HT-29 (cell line): ENCODE measurements at regions not wholly inside any gene's neighbourhood (a gene's known extent, or its start where the extent isn't known, plus 50 kb on each side); places are given as distances from the start of the nearest gene placed in this dataset.

ENCODE experiments used
- DNase-seq: peaks from one replicate; pipeline ENCODE4 v3.0.0-alpha.2; 2015; ENCODE audit warnings: low spot score

- no peak for DNase-seq
These were observed 201.5 kb upstream of the S1PR3 start for GRCh38 chr9:88789785-88790184.

DNA sequence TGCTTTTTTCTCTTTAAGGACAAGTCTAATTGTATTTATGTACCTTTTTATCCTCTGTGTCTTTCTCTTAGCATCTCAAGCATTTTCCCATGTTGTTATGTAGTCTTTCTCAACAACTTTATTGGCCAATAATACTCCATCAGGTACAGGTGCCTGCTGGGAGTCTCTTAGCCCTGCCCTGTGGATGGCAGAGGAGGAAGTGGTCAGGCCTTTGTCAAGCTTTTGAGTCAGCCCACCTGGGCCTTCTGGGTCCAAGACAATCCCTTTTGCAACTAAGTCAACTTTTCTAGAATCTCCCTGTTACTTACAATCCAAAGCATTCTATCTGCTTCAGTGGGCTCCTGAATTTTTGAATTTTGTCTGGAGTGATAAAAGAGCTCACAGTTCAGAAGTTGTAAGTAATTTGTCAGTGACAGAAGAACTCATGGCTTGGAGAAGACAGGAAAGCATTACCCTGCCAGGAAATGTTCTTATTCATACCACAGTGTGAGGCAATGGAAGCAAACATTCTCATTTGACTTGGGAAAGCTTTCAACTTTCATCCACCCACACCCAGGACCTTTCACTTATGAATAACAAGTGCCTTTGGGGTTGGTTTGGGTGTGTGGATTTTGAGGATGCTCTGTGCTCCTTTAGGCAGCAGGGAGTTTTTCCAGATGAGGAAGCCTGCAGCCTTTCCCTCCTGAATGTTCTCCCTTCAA lies 200.0 kb upstream of the S1PR3 start:
- DNase-seq = no peak

GRCh38 chr9:88792502-88792901 lies 198.8 kb upstream of the S1PR3 start:
- DNase-seq = no peak

GRCh38 chr9:88794100-88794499 lies 197.2 kb upstream of the S1PR3 start:
- no peak for DNase-seq

DNA sequence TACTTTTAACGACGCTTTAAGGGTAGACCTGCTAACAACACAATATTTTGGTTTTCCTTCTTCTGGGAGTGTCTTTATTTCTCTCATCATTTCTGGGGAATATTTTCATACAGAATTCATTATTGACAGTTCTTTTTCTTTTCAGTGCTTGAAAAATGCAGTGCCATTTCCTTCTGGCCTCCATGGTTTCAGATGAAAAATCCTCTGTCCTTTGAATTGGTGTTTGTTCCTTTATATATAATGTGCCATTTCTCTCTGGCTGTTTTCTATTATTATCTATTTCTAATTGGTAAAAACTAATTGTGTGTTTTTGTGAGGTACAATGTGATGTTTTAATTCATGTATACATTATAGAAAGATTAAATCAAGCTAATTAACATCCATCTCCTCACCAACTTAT lies 194.3 kb upstream of the S1PR3 start:
- DNase-seq = no peak

GRCh38 chr9:88798476-88798875 lies 192.8 kb upstream of the S1PR3 start:
- no peak for DNase-seq

- no peak for DNase-seq
These were observed 191.5 kb upstream of the S1PR3 start for GRCh38 chr9:88799541-88800328.

GRCh38 chr9:88800329-88800682 lies 191.0 kb upstream of the S1PR3 start:
- DNase-seq = no peak

GRCh38 chr9:88801214-88801796 lies 190.0 kb upstream of the S1PR3 start:
- no peak for DNase-seq

GRCh38 chr9:88802533-88802932 lies 188.7 kb upstream of the S1PR3 start:
- DNase-seq = no peak

- no peak for DNase-seq
These were observed 187.6 kb upstream of the S1PR3 start for GRCh38 chr9:88803546-88804253.

DNA sequence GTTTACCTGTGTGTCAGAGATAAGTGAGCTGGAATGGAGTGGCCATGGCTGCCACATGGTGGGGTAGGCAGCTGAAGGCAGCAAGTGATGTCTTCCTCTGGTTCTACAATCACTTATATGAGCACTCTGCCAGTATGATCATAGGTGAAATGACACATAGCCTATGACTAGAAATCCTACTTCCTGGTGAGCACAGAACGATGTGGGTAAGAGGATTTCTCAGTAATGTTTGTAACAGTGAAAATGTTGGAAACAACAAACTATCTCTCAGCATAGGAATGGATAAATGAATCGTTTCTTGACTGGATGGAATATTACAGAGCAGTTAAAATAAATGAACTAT lies 187.0 kb upstream of the S1PR3 start:
- no peak for DNase-seq

DNA sequence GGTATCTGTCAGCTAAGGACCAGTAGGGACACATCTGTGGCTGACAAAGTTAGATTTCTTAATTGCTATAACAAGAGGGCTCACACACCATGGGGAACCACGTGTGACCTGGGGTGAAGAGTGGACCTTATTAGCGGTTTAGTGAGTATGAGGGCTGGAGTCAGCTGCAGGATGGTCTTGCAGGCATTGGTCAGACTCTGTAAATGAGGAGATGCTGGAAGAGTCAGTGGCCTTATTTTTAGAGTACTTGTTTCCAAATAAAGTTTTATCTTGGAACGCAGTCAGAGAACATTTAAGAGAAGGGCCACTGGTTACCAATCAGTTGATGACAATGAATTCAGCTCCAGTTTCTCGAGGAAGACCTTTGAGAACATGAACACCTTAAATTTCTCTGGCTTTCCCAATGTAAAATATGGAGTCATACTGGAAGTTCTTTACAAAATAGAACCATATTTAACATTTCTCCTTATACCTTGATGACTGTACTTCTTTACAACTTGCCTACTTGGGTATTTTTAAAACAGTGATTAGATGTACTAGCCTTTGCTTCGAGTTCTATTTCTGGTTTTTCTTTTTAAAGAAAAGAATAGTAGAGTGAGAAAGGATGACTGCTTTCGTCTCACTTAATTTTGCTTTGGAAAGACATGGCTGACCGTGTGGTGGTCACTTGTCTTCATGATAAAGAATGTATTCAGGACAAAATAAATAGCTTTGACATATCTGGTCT lies 185.9 kb upstream of the S1PR3 start:
- DNase-seq = no peak

- no peak for DNase-seq
These were observed 183.8 kb upstream of the S1PR3 start for GRCh38 chr9:88807426-88807825.

- no peak for DNase-seq
These were observed 183.1 kb upstream of the S1PR3 start for GRCh38 chr9:88808019-88808656.

DNA sequence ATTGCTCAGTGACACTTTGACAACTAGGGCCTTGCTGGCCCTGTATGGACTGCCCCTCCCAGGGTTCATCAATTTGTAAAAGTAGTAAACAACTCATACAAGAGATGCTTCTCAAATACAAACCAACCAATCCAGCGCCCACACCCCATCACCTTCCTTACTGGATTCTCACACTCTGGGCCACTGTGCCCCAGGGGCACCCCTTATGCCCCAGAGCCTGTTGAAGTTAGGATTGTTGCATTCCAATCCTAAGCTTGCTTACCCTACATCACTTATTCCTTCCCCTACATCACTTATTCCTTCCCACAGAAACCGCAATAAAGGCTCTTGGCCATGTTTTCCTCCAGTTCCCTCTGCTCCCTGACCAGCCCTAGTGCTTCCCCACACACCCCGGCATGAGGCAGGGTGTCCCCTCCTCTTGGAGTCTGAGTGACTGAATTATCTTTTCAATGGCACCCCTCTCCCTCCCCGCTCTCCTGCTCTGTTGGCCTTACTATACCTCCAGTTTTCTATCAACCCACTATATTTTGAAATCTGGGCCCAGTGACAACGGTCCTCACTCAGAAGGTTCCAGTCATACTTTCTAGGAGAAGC lies 182.4 kb upstream of the S1PR3 start:
- DNase-seq = no peak

DNA sequence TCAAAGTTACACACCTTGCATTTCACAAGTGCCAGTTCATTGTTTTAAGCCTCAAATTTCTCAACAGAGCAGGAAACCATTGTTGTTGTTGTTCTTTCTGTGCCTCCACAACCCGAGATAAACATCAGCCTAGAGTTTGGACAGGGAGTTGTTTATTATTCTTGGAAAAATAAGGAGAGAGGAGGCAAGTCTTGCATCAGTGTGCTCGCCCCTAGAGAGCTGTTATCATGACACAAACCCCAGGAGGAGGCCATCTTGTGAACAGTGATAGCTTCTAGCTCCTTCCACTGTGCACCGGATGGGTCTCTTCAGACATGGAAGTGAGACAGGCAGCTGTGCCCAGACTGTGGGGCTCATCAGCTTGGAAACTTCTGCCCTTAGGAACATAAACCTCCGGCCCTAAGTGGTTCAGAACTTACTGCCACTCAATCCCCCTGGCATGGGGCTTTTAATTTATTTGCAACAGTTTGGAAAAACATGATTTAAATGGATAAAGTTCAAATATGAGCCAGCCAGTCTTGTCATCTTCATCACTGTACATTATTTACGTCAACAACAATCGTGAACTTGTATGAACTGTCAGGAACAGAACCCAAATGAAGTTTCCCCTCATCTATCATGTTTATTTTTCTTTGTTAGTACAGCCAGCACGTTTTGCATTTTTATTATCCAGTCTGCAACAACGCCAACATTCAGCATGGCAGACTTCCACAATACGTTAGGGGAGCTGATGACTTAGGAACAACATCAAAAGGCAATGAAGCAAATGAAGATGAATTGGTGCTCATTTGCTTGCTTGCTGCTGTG lies 181.7 kb upstream of the S1PR3 start:
- no peak for DNase-seq

DNA sequence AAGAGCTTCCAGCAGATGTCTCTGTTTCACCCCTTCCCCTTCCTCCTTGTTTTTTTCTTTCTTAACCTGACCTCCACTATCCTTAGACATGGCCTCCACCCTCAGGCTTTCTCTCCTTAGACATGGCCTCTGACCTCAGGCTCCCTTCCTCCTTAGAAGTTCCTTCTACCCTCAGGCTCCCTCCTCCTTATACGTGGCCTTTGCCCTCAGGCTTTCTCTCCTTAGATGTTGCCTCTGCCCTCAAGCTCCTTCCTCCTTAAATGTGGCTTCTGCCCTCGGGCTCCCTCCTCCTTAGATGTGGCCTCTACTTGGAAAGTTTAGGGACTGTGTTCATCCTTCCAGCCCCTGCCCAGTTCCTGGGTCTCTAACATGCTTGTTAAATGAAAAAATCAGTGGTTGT lies 180.4 kb upstream of the S1PR3 start:
- no peak for DNase-seq

DNA sequence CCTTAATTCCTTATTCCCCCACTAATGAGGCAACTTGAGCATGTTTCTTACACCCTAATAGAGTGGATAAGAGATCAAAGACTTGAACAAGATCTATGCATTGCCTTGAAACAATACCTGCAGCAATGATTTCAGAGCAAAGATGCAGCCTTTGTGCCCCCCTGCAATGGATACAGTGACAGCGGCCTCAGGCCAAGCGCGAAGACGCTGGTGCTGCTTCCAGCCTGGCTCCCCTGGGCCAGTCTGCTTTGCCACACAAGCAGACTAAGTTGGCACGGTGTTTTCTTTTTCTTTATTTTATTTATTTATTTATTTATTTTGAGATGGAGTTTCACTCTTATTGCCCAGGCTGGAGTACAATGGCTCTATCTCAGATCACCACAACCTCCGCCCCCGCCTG lies 179.8 kb upstream of the S1PR3 start:
- DNase-seq = no peak
